OCI-LY7 (cell line): ENCODE measurements at regions not wholly inside any gene's neighbourhood (a gene's known extent, or its start where the extent isn't known, plus 50 kb on each side); places are given as distances from the start of the nearest gene placed in this dataset.
"Not testable (repeated sequence)": the region's sequence is repeated elsewhere in the genome, so short reads cannot be mapped to it uniquely, and the experiment has no call there.

ENCODE experiments used
- CTCF ChIP-seq: fragments of 200-600 bp; sonication (generic); conservative IDR thresholded peaks from 2 replicates; pipeline ENCODE4 v1.5.1; 2014; ENCODE audit warnings: mild to moderate bottlenecking, antibody characterized with exemption, low read length, moderate library complexity, mixed read lengths
- EZH2phosphoT487 ChIP-seq: fragments of 200-600 bp; sonication (generic); IDR thresholded peaks from 2 replicates; pipeline ENCODE4 v1.6.1; 2018; ENCODE audit warnings: low read depth, borderline replicate concordance, mild to moderate bottlenecking, mixed run types, antibody characterized with exemption, low read length, moderate library complexity, mixed read lengths

DNA sequence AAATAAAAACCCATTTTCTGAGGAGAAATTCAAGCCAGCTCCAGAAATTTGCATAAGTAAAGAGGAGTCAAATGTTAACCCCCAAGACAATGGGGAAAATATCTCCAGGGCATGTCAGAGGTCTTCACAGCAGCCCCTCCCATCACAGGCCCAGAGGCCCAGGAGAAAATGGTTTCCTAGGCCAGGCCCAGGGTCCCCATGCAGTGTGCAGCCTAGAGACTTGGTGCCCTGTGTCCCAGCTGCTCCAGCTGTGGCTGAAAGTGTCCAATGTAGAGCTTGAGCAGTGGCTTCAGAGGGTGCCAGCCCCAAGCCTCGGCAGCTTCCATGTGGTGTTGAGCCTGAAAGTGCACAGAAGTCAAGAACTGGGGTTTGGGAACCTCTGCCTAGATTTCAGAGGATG lies 330.9 kb downstream of the TMX3 start:
- TF ChIP-seq CTCF, EZH2phosphoT487: not testable (repeated sequence)
